NOMO-1 treated with DMSO at 0.1 percent for 48 hours (cell line): ENCODE measurements at regions not wholly inside any gene's neighbourhood (a gene's known extent, or its start where the extent isn't known, plus 50 kb on each side); places are given as distances from the start of the nearest gene placed in this dataset.
"Not testable (repeated sequence)": the region's sequence is repeated elsewhere in the genome, so short reads cannot be mapped to it uniquely, and the experiment has no call there.

Experiments
- DNase-seq: peaks from one replicate; lab custom pipeline; 2025; ENCODE audit not compliant: unreplicated experiment; lab: John Stamatoyannopoulos, UW

DNA sequence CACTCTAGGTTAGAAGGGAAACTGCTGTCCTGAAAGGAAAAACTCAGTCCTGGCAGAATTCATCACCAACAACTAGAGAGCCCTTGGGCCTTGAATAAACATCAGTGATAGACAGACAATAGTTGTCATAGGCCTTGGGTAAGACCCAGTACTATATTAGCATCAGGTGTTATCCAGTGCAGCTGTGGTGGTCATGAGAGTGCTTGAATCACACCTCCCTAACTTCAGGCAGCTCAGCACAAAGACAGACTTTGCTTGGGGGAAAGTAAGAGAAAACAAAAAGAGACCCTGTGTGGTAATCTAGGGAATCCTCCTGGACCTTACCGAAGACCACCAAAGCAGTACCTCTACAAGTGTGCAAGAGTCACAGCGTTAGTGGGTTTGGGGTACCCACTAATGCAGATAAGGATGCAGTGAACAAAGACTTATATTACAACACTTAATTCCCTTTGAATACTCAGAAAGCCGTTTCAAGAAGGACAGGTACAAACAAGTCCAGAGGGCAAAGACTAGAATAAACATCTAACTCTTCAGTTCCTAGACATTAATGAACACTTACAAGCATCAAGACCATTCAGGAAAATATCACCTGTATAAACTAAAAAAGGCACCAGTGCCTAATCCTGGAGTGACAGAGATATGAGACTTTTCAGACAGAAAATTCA is 332.3 kb upstream of the EPHA3 start:
- DNase-seq, result no peak

DNA sequence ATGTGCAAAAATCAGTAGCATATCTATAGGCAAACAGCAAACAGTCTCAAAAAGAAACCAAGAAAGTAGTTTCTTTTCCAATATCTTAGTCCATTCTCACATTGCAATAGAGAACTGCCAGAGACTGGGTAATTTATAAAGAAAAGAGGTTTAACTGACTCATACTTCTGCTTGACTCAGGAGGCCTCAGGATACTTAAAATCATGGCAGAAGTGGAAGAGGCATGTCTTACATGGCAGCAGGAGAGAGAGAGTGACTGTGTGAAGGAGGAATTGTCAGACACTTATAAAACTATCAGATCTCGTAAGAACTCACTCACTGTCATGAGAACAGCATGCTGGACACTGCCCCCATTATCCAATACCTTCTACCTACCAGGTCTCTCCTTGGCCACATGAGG is 327.9 kb upstream of the EPHA3 start:
- no peak for DNase-seq

DNA sequence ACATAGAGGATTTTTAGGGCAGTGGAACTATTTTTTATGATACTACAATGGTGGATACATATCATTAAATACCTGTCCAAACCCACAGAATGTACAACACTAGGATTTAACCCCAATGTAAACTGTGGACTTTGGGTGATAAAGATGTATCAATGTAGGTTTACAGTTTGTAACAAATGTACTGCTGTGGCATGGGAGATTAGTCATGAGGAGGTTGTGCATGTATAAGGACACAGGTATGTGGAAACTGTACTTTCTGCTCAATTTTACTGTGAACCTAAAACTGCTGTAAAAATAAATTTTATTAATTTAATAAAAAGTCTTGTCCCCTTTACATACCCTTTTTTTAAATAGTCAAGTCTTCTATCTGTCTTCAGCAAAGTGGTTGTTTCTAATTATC is 322.5 kb upstream of the EPHA3 start:
- DNase-seq, result no peak

DNA sequence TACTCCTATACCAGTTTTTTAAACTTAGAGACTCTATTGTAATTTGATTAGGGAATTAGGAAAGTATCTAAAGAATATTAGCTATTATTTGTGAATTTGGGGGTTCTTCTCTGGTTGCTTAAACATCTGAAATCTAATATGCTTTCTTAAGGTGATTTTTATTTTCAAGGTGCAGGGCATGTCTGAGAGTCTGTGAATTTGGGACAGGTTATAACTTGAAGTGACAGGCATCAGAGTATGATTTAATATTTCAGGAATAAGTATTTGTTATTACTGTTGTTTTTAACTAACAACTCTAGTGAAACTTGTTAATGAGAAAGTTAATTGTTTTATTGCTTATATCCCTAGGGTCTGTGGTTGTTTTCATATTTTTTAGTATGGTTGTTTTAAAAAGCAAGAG is 321.6 kb upstream of the EPHA3 start:
- no peak for DNase-seq

DNA sequence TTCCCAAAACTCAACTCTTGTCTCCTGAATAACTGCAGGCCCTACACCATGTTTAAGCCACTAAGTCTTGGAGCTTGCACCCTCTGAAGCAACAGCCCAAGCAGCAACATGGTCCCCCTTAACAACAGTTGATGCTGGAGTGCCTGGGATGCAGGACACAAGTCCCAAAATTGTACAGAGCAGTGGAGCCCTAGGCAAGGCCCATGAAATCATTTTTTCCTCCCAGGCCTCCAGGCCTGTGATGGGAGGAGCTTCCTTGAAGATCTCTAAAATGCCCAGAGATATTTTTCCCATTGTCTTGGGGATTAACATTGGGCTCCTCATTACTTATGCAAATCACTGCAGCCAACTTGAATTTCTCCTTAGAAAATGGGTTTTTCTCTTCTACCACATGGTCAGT is 311.9 kb upstream of the EPHA3 start:
- no peak for DNase-seq

DNA sequence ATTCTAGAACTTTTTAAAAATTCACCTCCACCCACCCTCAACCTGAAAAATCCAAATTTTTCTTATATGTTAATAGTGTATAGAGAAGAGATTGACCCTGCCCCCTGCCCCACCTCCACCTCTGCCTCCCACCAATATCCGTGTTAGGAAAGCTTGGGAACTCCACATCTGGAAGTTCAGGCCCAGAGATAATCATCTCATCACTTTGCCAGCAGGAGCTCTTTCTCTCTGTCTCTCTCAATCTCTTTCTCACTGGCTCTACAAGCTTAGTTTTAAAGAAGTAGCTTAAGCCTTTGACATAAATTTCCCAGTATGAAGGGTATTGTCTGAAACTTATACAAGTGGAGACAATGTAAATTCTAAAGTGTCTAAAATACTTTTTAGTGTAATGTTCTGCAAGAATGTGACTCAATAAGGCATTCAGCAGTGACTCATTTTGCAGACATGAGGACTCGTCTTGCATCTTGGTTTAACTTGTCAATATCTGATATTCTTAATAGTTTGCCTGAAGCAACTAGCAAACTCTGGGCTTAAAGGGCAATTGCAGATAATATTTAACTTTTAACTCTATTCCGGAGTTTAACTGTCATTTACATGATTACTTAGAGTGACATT is 299.8 kb upstream of the EPHA3 start:
- DNase-seq, result no peak

DNA sequence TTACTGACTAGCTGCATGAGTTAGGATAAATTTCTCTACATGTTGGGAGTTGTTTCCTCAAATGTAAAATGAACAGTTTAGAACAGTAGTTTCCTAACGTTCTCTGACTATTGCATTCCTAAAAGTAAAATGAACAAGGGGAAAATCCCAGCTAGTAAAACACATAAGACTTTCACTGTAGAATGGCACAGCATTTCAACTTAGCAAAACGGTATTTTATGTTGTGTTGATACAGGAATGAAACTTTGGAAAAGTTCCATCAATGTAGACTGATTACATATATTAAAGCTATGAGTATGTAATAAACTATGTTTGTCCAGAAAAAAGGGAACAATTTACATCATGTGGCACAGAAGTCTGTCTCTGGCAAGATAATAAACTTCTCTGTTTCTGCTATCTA is 297.4 kb upstream of the EPHA3 start:
- no peak for DNase-seq

DNA sequence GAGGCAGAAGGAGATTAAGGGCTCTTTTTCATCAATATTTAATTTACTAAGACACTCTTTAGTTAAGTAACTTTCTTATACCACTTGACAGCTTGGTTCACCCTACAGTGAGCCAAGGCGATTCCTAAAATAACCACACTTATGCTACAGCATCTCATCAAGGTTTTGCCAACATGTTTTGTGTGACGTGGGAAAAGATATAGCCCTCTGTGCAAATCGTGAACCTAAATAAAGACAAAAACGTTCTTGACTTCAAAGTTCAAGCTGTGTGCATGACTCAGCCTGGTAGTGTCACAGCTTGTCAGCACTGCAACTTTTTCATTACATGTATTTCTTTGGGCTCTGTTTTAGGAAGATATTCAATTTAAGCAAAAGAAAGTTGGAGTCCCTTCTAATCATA is 297.0 kb upstream of the EPHA3 start:
- DNase-seq, result no peak

DNA sequence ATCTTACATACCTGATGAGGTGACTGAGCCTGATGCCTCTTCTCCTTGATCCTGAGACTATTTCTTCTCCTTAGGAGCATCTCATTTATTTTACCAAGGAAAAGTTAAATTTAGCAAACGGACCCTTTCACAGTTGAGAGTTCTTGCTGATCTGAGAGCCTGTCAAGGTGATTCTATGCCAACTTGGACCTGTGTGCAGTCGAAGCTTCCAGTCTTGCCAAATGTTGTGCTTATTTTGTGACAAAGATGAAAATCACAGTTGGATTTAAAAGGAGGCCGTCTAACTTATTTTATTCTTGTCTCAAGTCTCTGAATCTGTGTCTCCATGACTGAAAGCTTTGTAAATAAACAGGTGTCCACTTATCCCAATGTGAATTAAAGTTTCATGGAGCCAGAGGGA is 296.3 kb upstream of the EPHA3 start:
- DNase-seq, result no peak

DNA sequence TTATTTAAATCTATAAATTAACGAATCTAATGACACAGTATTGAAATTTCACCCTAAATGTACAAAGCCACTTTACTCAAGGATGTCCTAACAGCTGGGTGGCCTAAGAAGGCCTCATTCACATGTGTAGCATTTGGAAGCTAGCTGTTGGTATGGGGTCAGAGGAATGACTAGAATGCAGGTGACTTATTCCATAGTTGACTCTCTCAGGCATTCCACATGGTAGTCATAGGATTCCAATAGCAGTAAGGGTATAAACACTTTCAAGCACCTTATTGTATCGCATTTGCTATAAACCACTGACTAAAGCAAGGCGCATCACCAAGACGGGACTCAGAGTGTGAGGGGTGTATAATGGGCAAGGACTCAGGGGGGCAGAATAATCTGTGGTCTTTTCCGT is 294.8 kb upstream of the EPHA3 start:
- no peak for DNase-seq

DNA sequence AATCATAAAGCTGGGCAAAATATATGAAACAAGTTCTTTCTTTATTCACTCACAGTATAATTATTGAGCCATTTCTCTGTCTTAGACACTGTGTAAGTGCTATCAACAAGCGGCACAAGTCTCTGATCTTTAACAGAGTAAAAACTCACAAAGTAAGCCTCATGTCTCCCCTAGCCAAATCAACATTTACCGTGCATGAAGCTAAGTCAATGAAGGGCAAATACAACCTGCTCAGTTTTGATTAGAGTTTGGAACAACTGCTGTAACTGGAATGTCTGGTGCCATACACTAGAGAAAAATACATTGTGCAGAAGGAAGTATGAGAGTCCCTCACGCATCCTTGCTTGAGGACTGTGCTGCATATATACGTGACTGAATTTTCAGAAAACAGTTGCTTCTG is 291.0 kb upstream of the EPHA3 start:
- DNase-seq, result no peak

DNA sequence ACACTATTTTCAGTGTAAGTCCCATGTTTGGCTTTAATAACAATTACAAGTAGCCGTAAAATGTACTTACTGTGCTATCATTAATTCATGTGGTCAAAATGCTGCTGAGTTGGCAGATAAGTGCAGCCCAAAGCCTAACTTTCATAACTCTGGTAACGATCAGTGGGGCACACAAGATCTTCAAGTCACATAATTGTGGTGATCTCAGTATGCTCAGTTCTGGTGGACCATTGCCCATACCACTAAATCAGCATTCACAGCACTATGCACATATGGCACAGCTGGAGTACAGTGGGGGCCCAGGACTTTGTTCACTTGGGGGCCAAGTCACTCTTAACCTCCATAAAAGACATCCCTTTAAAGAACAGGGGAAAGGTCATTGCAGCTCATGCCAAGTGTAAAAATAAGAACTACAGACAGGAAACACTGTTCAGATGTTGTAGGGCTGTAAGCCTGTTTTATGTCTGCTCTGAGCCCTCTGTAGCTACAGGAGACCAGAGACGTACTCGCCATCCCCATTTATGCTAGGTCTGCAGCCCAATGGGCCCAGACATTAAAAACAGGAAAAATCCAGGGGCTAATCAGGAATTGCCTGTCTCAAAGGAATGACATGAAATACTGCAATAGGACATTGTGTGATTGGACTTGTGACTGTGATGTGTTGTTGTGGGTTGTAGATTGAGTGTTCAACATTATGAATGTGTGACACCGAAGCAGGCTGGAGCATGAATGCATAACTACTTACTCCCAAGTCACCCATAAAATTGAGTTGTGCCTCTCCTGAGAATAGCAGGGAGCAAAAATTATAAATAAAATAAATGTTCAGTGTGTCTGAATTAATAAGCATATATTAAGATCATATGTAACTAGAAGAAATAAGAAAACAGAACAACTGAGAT is 282.5 kb upstream of the EPHA3 start:
- no peak for DNase-seq

DNA sequence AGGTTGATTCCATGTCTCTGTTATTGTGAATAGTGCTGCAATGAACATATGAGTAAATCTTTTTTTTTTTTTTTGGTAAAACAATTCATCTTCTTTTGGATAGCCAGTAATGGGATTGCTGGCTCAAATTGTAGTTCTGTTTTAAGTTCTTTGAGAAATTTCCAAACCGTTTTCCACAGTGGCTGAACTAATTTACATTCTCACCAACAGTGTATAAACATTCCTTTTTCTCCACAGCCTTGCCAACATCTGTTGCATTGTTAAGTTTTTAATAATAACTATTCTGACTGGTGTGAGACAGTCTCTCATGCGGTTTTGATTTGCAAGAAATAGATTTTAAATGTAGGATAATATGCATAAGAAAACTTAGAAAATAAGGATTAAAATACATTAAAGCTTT is 279.0 kb upstream of the EPHA3 start:
- no peak for DNase-seq

DNA sequence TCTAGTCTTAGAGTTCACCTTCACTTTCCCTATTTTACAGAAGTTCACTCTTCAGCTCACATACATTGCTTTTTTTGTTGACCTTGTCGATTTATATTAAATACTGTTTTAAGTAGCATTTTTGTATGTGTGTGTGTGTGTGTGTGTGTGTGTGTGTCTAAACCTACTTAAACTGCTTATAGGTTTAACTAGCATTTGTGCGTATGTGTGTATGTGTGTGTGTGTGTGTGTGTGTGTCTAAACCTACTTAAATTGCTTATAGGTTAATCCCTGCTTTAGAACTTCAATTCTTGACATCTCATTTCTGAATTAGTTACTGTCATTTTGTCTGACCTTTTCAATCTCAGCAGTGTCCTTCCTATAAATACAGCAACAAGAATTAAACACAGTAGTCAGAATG is 254.8 kb upstream of the EPHA3 start:
- DNase-seq, result no peak

DNA sequence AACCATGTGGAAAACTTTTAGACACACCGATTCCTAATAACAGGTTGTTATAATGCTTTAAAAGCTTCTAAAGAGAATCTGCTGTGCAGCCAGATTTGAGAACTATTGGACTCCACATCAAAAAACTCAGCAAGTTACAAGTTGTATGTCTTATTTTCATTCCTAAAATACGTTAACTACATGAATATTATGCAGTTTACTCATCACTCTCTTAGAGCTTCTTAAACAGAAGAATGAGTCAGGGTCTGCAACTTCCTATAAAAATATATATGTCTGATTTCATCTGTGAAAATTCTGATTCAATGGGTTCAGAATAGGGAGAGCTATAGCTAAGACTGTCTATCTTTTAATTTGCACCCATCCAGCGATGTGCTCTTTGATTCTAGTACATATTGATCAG is 244.2 kb upstream of the EPHA3 start:
- DNase-seq, result no peak

DNA sequence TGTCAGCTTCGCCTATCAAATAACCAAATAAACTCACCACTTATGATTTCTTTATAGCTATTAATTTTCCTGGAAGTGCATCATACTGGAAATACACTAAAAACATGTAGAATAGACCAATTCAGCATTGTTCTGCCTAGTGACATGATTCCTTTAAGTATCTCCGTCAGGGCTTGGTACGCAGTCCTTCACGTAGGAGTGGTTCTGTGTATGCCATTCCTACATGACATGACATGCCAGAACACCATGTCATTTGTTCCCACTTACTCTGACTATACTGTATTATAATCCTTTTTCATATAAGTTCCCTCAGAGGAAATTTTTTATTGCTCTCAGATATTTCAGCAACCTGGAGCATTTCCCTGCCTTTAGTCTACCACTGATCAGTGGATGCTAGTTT is 230.7 kb upstream of the EPHA3 start:
- no peak for DNase-seq

DNA sequence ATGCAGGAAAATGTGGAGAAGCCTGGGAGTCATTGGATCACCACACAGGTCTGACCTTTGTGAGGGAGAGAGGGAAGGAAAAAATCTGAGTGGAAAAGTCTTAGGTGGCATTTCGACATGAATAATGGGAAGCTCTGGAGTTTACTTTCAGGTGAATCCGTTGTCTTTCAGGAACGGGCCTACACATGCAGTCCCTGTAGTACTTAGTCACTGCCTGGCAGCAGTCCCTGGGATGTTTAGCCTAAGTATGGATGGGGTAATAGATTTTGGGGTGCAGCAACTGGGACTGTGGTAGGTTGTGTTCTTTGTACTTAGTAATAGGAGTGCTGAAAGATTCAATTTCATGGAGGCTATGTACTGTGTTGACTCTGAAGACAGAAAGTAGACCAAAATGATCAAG is 227.5 kb upstream of the EPHA3 start:
- no peak for DNase-seq

DNA sequence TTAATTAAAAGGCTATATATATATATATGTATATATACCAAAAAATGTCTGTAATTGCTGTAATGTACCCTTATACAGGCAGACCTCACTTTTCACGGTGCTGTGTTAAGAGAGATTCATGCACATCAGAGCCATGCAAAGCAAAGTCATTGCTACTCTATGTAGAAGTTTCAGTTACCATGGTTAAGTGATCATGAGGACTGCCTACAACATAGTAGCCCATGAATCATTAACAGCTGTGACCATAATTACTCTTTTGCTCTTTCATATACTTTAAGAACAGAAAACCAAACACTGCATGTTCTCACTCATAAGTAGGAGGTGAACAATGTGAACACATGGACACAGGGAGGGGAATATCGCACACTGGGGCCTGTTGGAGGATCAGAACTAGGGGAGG is 225.3 kb upstream of the EPHA3 start:
- DNase-seq, result no peak

DNA sequence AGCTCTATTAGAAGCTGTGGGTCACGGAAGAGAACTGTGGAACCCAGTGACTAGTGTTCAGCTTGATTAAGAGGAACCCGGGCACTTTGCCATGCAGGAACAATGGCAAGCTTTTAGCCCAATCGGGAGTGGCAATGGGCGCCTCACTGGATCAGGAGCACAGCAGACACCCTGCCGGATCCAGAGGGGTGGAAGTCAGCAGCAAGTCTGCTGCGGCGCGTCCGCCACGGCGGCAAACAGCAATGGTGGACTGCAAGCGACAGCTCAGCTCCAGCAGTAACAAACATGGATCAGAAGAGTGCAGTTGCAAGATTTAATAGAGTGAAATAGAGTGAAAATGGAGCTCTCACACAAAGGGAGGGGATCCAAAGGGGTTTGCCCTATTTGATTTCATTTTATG is 220.8 kb upstream of the EPHA3 start:
- not testable (repeated sequence) for DNase-seq

DNA sequence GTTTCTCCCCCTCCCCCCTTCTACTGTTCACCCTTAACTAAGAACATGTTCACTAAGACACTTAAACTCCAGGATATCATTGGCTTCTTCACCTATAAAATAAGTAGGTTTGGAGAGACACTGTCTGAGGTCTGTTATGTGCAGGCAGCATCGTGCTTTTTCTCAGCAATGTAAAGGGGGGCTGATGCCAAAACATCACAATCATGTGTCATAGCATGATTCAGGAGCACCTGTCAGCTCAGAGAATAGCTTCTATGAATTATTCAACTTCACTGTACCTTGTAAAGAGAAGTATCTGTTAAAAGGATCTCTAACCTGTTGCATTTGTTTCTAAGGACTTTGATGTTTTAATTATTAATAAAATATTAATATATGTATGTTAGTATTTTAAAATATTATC is 211.4 kb upstream of the EPHA3 start:
- no peak for DNase-seq

DNA sequence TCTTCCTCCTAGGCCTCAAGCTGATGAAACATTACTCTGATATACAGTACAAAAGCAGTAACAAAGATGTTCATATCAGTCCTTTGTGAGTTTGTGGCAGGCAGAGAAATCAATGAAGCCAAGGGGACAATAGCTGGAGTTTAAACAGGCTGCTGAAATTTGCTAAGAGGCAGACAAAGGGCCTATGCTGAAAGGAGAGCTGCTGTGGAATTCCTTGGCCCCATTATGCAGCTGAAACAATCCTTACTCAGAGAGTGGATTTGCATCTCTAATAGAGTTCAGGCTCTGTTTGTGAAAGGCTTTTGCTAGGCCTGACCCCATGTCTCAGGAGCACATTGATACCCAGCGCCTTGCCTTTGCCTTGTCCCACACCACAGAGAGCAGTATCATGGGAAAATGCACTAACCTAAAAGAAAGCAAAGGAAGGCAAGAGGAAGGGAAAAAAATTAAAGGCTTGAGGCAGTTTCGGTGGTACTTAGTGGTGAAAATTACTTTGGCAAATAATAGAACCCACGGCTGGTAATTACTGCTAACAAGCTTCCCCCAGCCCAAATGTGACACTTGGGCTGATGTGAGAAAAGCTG is 195.0 kb upstream of the EPHA3 start:
- no peak for DNase-seq

DNA sequence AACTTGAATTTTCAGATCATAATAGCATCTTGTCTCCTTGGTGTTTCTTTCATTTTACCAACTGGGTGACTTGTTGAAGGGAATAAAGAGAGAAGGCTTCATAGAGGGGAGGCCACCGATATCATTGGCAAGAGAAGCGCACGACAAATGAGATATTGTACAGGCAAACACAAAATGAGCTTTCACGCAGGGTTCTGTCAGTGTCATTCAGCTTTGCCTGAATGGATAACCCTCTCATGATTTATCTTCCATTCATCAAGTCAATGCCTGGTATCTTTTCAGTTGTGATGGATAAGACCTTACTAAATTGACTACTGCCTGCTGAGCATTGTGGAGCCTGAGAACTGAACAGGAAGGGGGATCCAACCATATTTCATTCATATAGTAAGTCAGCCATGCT is 188.6 kb upstream of the EPHA3 start:
- DNase-seq, result no peak
